HG03103 (cell line): ENCODE measurements at regions not wholly inside any gene's neighbourhood (a gene's known extent, or its start where the extent isn't known, plus 50 kb on each side); places are given as distances from the start of the nearest gene placed in this dataset.

Experiments
- ATAC-seq: cut with Tn5 transposase; IDR thresholded peaks from one replicate; pipeline ENCODE4 v1.9.1; 2021; ENCODE audit warnings: low read depth; ENCODE audit not compliant: unreplicated experiment

DNA sequence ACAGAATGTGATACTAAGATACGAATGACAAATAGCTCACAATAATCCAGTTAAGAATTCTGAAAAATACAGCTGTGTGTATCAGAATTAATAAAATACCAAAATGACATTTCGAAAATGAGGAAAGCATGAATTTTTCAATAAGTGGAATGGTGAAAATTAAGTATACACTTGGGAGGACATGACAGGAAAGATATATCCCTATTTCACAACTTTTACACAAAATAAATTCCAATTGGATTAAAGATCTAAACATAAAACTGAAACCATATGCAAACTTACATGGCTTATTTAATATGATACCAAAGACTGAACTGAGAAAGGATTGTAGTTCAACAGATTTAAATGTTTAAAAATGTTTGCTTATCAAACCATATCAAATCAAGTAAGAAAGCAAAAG is 510.4 kb upstream of the ADAMTS5 start:
- ATAC-seq, result no peak

GRCh38 chr21:27476696-27477095 is 509.8 kb upstream of the ADAMTS5 start:
- no peak for ATAC-seq

DNA sequence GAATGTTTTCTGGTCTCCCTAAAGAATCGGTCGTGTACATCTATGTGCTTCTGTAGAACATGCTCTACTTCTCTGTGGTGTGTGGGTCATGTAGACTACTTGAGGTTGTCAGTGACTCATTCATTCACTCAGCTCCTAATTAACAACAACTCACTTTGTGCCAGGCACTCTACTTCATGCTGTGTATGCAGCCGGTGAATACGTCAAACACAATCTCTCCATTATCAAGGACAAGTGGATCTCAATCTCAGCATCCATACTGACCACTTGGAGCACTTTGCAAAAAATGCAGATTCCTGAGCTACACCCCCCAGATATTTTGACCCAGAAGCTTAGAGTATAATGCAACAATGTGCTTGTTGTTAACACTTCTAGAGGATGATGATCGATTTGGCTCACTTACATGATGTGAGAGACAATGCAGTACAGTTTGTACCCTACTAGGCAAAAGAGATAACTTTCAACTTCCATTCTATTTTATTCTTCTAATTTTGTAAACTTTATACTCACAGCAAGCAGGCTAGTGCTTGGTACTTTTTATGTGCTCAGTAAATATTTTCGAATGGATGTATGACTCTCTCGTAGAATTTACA is 508.6 kb upstream of the ADAMTS5 start:
- ATAC-seq, result no peak

- no peak for ATAC-seq
These were observed 500.5 kb upstream of the ADAMTS5 start for GRCh38 chr21:27467366-27467765.

DNA sequence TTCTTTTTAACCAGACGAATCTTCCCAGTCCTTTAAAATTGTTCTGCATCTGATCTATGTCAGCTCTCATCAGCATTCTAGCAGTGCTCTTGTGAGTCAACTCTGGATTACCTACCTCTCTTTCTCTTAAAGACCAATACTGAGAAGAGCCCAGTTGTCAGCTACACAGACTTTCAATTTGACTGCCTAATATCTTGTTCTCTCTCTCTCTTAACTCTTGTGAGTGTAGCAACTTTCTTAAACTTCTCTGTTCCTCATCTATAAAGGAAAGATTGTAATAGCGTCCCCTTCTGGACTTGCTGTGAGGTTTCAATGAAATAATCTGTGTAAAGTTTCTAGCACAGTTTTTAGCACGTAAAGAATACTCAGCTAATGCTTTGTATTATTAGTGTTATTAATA is 499.3 kb upstream of the ADAMTS5 start:
- no peak for ATAC-seq

DNA sequence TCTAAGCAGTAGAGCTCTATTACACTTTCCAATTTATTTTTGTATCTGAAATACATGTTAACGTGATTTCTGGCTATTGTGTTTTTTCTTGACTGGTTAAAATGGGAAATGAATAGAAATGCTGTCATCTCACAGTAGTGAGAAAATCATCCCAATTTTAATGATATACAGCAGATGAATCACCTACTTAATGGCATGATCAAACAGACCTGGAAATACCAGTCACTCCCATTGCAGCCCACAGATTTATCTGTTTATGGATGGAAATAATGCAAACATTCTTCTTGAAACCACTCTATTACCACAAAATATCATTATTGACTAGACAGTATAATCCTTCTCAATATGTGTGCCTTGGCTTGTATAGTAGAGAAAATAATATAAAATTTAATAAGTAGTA is 497.8 kb upstream of the ADAMTS5 start:
- no peak for ATAC-seq

DNA sequence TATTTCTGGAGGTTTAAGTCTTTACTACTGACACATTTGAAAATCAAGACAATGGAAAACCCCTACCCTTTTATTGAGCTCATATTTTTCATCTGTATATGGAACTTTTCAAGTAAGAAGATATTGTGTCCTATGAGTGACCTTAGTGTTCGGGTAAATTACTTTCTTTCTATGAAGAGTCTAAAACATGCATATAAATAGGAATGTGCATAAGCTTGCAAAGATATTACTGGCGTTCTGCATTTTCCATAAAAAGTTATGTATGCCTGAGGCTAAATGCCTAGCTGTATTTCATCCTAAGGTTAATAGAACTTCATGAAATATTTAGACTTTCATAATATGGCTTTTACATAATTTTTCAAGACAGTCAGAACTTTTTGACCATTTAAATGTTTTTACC is 495.8 kb upstream of the ADAMTS5 start:
- ATAC-seq, result no peak

DNA sequence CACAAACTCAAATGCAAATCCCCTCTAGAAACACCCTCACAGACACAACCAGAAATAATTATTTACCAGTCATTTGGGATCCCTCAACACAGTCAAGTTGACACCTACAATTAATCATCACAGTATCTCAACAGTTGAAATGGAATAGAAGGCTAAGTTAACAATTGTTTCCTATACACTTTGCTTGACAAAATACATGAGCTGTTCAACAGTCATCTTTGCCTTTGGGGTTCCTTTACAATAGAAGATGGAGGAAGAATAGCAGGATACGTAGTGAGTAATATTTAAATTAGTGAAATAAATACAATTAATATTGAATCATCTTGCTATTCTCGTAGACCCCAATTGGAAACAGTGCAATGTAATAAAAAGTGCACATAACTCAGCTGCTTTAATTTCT is 487.3 kb upstream of the ADAMTS5 start:
- ATAC-seq, result no peak

GRCh38 chr21:27451116-27451515 is 484.2 kb upstream of the ADAMTS5 start:
- ATAC-seq, result no peak

- no peak for ATAC-seq
These were observed 483.3 kb upstream of the ADAMTS5 start for GRCh38 chr21:27450216-27450615.

DNA sequence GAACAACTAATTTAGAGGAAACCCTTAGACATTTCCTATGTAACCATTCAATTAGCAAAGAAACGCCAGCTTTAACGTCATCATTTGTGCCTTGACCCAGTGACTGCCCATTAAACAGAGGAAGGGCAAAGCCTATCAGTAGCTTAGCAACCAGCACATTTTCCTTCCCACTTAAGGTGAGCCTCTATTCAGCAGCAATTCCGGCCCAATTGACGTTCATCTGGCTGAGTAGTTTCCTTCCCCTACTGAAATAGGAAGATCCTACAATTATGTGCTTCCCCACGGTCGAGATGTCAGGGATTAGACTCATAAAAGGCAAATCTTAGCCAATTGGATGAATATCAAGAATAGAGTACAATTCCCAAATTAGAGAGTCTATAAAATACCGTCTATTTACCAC is 482.1 kb upstream of the ADAMTS5 start:
- no peak for ATAC-seq

DNA sequence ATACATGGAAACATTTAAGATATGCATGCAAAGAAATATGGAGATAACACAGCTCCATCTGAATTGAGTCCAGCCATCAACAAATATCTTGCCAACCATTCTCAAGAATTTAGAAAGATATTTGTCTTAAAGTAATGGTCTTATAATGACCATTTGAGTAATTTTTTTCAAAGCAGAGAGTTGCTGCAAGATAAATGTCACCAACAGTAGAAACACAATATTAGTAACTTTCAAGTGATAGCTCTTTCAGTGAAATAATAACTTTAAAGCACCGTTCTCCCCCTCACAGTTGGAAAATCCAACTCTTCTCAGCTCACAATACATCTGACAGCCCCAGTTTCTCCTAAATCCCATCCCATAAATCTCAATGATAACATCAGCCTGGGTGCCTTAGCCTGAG is 481.0 kb upstream of the ADAMTS5 start:
- no peak for ATAC-seq

DNA sequence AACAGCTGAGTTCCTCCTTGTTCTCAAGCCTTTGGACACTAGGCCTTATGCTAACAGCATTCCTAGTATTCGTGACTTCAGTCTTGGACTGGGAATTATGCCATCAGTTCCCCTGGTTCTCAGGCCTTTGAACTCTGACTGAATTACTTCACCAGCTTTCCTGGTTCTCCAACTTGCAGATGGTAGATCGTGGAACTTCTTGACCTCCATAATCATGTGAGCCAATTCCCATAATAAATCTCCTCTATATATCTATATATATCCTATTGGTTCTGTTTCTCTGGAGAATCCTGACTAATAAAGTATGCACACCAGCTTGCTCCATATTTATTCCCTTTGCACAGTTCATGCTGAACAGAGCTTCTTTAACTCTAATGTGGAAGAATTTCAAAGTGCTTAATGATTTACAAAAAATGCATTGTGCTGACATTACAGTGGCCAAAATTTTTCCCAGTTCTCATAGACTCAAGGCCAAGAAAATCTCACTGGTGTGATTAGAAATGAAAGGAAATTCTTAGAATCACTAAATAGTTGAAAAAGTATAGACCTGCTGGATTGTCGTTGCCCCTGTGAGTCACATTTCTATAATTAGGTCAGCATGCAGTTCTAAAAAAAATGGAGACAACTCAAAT is 462.9 kb upstream of the ADAMTS5 start:
- no peak for ATAC-seq

DNA sequence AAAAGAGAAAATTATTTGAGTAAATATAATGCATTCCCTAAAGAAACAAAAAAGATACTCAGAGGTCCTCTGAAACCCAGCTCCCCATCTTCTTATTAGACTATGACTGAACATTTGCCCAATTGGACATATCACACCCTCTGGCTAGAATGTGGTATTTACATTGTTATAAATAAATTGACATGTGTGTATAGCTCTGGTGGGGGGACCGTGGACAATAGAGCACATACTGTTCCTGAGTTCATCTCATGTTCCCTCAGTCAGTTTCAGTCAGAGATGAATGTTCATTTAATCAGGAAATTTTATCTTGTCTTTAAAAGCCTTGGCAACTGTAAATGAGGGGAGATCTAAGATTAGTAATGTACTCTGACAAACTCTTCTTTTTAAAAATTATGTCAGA is 459.3 kb upstream of the ADAMTS5 start:
- no peak for ATAC-seq

- ATAC-seq, result no peak
These were observed 458.7 kb upstream of the ADAMTS5 start for GRCh38 chr21:27425574-27425973.

DNA sequence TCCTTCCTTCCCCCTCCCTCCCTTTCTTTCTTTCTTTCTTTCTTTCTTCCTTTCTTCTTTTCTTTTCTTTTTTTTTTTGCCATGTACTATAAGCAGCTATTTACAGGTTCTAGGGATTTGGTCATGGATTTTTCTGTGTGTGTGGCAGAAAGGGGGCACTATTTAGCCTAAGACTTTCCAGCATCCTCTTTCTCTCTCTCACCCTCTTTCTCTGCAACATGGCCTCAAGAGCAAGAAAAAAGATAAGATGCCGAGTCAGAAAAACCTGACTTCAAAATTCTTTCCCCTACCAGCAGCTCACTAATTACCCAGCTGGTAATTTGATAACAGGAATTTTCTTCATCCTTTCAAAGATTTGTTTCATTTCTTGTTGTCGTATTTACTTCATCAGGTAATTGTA is 458.3 kb upstream of the ADAMTS5 start:
- ATAC-seq, result no peak

DNA sequence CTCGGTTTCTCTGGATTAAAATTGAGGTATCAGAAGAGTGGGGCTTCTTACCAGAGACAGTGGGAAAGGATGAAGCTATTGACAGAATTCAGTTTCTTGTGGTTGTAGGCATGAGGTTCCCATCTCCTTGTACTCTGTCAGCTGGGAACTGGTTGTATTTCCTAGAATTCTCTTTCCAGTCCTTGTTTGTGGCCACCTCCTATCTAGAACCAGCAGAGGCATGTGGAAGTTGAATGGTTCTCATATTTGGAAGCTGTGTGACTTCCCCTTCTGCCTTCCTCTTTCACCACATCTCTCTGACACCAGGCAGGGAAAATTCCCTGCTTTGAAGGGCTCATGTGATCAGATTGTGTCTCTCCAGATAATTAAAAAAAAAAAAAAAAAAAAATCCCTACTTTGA is 457.7 kb upstream of the ADAMTS5 start:
- no peak for ATAC-seq

DNA sequence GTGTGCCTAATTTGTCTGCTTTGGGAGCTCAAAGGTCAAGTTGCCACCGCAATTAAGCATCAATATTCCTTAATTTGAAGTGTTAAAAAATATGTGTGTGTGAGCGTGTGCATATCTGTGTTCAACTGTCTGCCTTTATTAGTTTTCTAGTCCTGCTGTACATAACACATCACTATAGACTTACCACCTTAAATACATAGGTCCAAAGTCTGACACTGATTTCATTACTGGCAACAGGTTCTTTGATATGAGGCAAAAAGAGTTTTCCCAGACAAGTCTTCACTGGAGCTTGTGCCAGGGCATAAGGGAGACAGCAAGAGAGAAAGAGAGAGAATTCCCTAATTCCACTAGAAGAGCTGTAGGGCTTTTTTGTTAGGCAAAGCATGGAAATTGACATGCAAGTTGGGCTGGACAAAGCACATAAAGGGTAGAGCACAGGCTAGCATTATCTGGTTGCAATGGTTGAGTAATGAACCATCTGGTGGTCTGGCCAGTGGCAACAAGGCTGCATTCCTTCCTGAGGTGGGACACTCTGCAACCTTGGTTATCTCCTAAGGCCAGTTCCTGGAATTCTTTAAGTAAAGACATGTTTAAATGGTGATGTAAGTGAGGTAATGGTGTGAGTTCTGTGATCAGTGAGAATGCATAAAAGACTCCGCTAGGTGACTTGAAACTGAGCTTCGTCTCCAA is 457.2 kb upstream of the ADAMTS5 start:
- no peak for ATAC-seq

DNA sequence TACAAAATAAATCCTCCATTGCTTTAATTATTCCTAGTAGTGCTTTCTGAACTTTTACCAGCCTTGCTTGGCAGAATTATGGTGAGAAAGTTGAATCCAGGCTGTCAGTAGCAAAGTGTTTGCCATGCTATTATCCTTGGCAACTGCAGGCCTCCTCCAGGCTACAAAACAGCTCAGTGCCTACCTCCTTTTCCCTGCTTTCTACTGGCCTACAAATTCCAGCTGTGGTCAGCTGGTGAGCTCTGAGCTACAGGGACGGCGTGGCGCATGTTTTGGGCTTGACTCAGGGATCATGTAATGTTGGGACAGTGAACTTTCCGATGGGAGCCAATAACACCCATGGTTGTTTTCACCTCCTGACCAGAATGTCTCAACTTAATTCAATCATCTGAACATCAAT is 456.1 kb upstream of the ADAMTS5 start:
- ATAC-seq, result no peak

DNA sequence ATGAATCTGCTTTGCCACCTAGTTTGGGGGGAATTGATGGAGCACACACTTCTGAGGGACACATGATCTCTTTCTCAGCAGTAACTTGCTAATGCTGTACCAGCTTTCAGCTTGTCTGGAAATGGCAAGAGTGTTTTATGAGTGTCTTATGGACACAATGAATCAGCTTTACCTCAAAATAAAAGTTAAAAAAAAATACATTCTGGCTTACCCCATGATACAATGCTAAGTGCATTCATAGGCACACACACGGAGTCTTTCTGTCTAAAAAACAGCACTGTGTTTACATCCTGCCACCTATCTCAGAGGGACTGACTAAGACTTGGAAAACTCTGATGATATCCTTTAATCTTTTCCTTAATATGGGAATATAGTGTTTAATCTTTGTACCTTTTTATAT is 455.5 kb upstream of the ADAMTS5 start:
- no peak for ATAC-seq

- no peak for ATAC-seq
These were observed 454.8 kb upstream of the ADAMTS5 start for GRCh38 chr21:27421654-27422053.

DNA sequence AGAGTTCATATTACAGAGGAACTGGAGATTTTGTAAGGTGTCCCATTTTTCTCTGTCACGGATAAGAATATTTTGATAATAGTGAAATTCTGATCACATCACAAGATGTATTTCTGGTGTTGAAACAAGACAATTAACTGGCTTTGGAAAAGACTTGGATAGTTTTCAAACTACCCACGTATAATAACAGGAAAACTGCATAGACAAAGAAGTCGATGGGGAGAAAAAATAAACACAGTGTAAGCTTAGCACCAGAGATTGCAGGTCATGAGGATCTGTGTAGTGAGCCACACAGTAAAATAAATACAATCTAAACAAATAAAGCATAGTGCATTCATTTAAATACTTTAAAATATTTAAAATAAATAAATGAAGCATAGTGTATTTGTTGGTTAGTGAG is 452.3 kb upstream of the ADAMTS5 start:
- ATAC-seq, result no peak
